ENCODE measurements at regions not wholly inside any gene's neighbourhood (a gene's known extent, or its start where the extent isn't known, plus 50 kb on each side); places are given as distances from the start of the nearest gene placed in this dataset.

GRCh38 chr7:32264702-32265284 lies 194.6 kb upstream of the PDE1C start:
- H3K27me3 Mint-ChIP-seq, result peaks cover 3% of the 10 kb centered on the region
- no peaks in the 10 kb centered on the region for H3K36me3 Mint-ChIP-seq (ENCODE audit: low read depth)
- no peak overlapping the region for H3K27ac Mint-ChIP-seq
- no peak for ATAC-seq (replicated peaks)
- H3K4me3 Mint-ChIP-seq, result no peak overlapping the region
- H3K4me1 Mint-ChIP-seq, result no peaks in the 10 kb centered on the region
- H3K9me3 Mint-ChIP-seq, result peaks cover 3% of the 10 kb centered on the region

GRCh38 chr7:32263611-32264010 lies 193.4 kb upstream of the PDE1C start:
- Mint-ChIP-seq H3K36me3 (ENCODE audit: low read depth) (no peaks in the 10 kb centered on the region), H3K27ac (no peak overlapping the region), H3K9me3 (peaks cover 3% of the 10 kb centered on the region), H3K4me3 (no peak overlapping the region), H3K27me3 (peaks cover 3% of the 10 kb centered on the region), H3K4me1 (no peaks in the 10 kb centered on the region)
- ATAC-seq (replicated peaks), result no peak

GRCh38 chr7:32262315-32262714 lies 192.1 kb upstream of the PDE1C start:
- H3K4me1 Mint-ChIP-seq, result no peaks in the 10 kb centered on the region
- H3K9me3 Mint-ChIP-seq, result peaks cover 3% of the 10 kb centered on the region
- no peak for ATAC-seq (replicated peaks)
- no peaks in the 10 kb centered on the region for H3K36me3 Mint-ChIP-seq (ENCODE audit: low read depth)
- H3K27me3 Mint-ChIP-seq, result peaks cover 3% of the 10 kb centered on the region
- H3K4me3 Mint-ChIP-seq, result no peak overlapping the region
- H3K27ac Mint-ChIP-seq, result no peak overlapping the region

- Mint-ChIP-seq H3K36me3 (ENCODE audit: low read depth) (no peaks in the 10 kb centered on the region), H3K27ac (no peak overlapping the region), H3K9me3 (peaks cover under 1% of the 10 kb centered on the region), H3K27me3 (no peaks in the 10 kb centered on the region), H3K4me1 (no peaks in the 10 kb centered on the region), H3K4me3 (no peak overlapping the region)
- ATAC-seq (replicated peaks), result no peak
These were observed 189.9 kb upstream of the PDE1C start for GRCh38 chr7:32259931-32260596.

GRCh38 chr7:32258265-32258664 lies 188.1 kb upstream of the PDE1C start:
- no peak for ATAC-seq (replicated peaks)

GRCh38 chr7:32257621-32258020 lies 187.4 kb upstream of the PDE1C start:
- H3K36me3 Mint-ChIP-seq (ENCODE audit: low read depth), result no peaks in the 10 kb centered on the region
- no peaks in the 10 kb centered on the region for H3K4me1 Mint-ChIP-seq
- H3K27ac Mint-ChIP-seq, result no peak overlapping the region
- H3K9me3 Mint-ChIP-seq, result no peaks in the 10 kb centered on the region
- H3K4me3 Mint-ChIP-seq, result no peak overlapping the region
- H3K27me3 Mint-ChIP-seq, result no peaks in the 10 kb centered on the region
- ATAC-seq (replicated peaks), result no peak

More at GRCh38 chr7:32258265-32258664, 188.1 kb upstream of the PDE1C start:
- Mint-ChIP-seq H3K27ac (no peak overlapping the region), H3K27me3 (no peaks in the 10 kb centered on the region), H3K4me1 (no peaks in the 10 kb centered on the region), H3K9me3 (no peaks in the 10 kb centered on the region), H3K4me3 (no peak overlapping the region), H3K36me3 (ENCODE audit: low read depth) (no peaks in the 10 kb centered on the region)

- H3K4me3 Mint-ChIP-seq, result no peak overlapping the region
- H3K4me1 Mint-ChIP-seq, result no peaks in the 10 kb centered on the region
- no peaks in the 10 kb centered on the region for H3K27me3 Mint-ChIP-seq
- no peak overlapping the region for H3K27ac Mint-ChIP-seq
- no peaks in the 10 kb centered on the region for H3K9me3 Mint-ChIP-seq
- ATAC-seq (replicated peaks), result no peak
- H3K36me3 Mint-ChIP-seq (ENCODE audit: low read depth), result no peaks in the 10 kb centered on the region
These were observed 186.6 kb upstream of the PDE1C start for GRCh38 chr7:32256811-32257210.

- H3K9me3 Mint-ChIP-seq, result no peaks in the 10 kb centered on the region
- H3K36me3 Mint-ChIP-seq (ENCODE audit: low read depth), result no peaks in the 10 kb centered on the region
- ATAC-seq (replicated peaks), result no peak
- H3K27me3 Mint-ChIP-seq, result no peaks in the 10 kb centered on the region
- H3K4me1 Mint-ChIP-seq, result no peaks in the 10 kb centered on the region
- no peak overlapping the region for H3K27ac Mint-ChIP-seq
- no peak overlapping the region for H3K4me3 Mint-ChIP-seq
These were observed 186.2 kb upstream of the PDE1C start for GRCh38 chr7:32256376-32256775.

- Mint-ChIP-seq H3K27me3 (no peaks in the 10 kb centered on the region), H3K9me3 (no peaks in the 10 kb centered on the region), H3K36me3 (ENCODE audit: low read depth) (no peaks in the 10 kb centered on the region), H3K27ac (no peak overlapping the region), H3K4me3 (no peak overlapping the region), H3K4me1 (no peaks in the 10 kb centered on the region)
- ATAC-seq (replicated peaks), result no peak
These were observed 184.8 kb upstream of the PDE1C start for GRCh38 chr7:32255036-32255435.

- H3K36me3 Mint-ChIP-seq (ENCODE audit: low read depth), result no peaks in the 10 kb centered on the region
- H3K4me3 Mint-ChIP-seq, result no peak overlapping the region
- no peak for ATAC-seq (replicated peaks)
- peaks cover 4% of the 10 kb centered on the region for H3K27me3 Mint-ChIP-seq
- H3K4me1 Mint-ChIP-seq, result no peaks in the 10 kb centered on the region
- H3K27ac Mint-ChIP-seq, result no peak overlapping the region
- no peaks in the 10 kb centered on the region for H3K9me3 Mint-ChIP-seq
These were observed 183.1 kb upstream of the PDE1C start for GRCh38 chr7:32253299-32253698.

- H3K4me3 Mint-ChIP-seq, result no peak overlapping the region
- no peaks in the 10 kb centered on the region for H3K9me3 Mint-ChIP-seq
- no peaks in the 10 kb centered on the region for H3K36me3 Mint-ChIP-seq (ENCODE audit: low read depth)
- no peaks in the 10 kb centered on the region for H3K4me1 Mint-ChIP-seq
- H3K27ac Mint-ChIP-seq, result no peak overlapping the region
- H3K27me3 Mint-ChIP-seq, result peaks cover 9% of the 10 kb centered on the region
- ATAC-seq (replicated peaks), result no peak
These were observed 181.5 kb upstream of the PDE1C start for GRCh38 chr7:32251659-32252058.

GRCh38 chr7:32250471-32251260 lies 180.5 kb upstream of the PDE1C start:
- H3K4me1 Mint-ChIP-seq, result no peaks in the 10 kb centered on the region

GRCh38 chr7:32250003-32250402 lies 179.8 kb upstream of the PDE1C start:
- H3K4me3 Mint-ChIP-seq, result no peak overlapping the region
- no peak for ATAC-seq (replicated peaks)
- no peaks in the 10 kb centered on the region for H3K36me3 Mint-ChIP-seq (ENCODE audit: low read depth)
- H3K27ac Mint-ChIP-seq, result no peak overlapping the region
- H3K27me3 Mint-ChIP-seq, result peaks cover 9% of the 10 kb centered on the region
- H3K4me1 Mint-ChIP-seq, result no peaks in the 10 kb centered on the region
- H3K9me3 Mint-ChIP-seq, result no peaks in the 10 kb centered on the region

More at GRCh38 chr7:32250471-32251260, 180.5 kb upstream of the PDE1C start:
- Mint-ChIP-seq H3K27ac (no peak overlapping the region), H3K4me3 (no peak overlapping the region), H3K9me3 (no peaks in the 10 kb centered on the region), H3K36me3 (ENCODE audit: low read depth) (no peaks in the 10 kb centered on the region), H3K27me3 (peaks cover 9% of the 10 kb centered on the region)
- ATAC-seq (replicated peaks), result no peak

GRCh38 chr7:32248522-32248921 lies 178.3 kb upstream of the PDE1C start:
- ATAC-seq (replicated peaks), result no peak
- Mint-ChIP-seq H3K4me3 (no peak overlapping the region), H3K36me3 (ENCODE audit: low read depth) (no peaks in the 10 kb centered on the region)

GRCh38 chr7:32244806-32245345 lies 174.7 kb upstream of the PDE1C start:
- no peak overlapping the region for H3K27ac Mint-ChIP-seq
- no peaks in the 10 kb centered on the region for H3K9me3 Mint-ChIP-seq
- H3K27me3 Mint-ChIP-seq, result peaks cover 9% of the 10 kb centered on the region
- no peak overlapping the region for H3K4me3 Mint-ChIP-seq
- no peaks in the 10 kb centered on the region for H3K36me3 Mint-ChIP-seq (ENCODE audit: low read depth)
- H3K4me1 Mint-ChIP-seq, result no peaks in the 10 kb centered on the region
- no peak for ATAC-seq (replicated peaks)

More at GRCh38 chr7:32248522-32248921, 178.3 kb upstream of the PDE1C start:
- no peak overlapping the region for H3K27ac Mint-ChIP-seq
- H3K4me1 Mint-ChIP-seq, result no peaks in the 10 kb centered on the region
- H3K27me3 Mint-ChIP-seq, result peaks cover 9% of the 10 kb centered on the region
- H3K9me3 Mint-ChIP-seq, result no peaks in the 10 kb centered on the region
